Glutamatergic neuron (in vitro differentiated cells): ENCODE measurements at regions not wholly inside any gene's neighbourhood (a gene's known extent, or its start where the extent isn't known, plus 50 kb on each side); places are given as distances from the start of the nearest gene placed in this dataset.

Source experiments
- DNase-seq: peaks from one replicate; pipeline ENCODE4 v3.0.0; 2022
- H3K27ac Mint-ChIP-seq: one replicate; pipeline ENCODE4 v1.8.0; 2020; ENCODE audit warnings: mild to moderate bottlenecking, mixed read lengths, inconsistent platforms; ENCODE audit not compliant: unreplicated experiment
- H3K27me3 Mint-ChIP-seq: one replicate; pipeline ENCODE4 v1.8.0; 2020; ENCODE audit warnings: mild to moderate bottlenecking, moderate library complexity, mixed read lengths, inconsistent platforms; ENCODE audit not compliant: unreplicated experiment
- H3K36me3 Mint-ChIP-seq: one replicate; pipeline ENCODE4 v1.8.0; 2020; ENCODE audit warnings: mild to moderate bottlenecking, mixed read lengths, inconsistent platforms; ENCODE audit not compliant: unreplicated experiment
- H3K4me1 Mint-ChIP-seq: one replicate; pipeline ENCODE4 v1.8.0; 2020; ENCODE audit warnings: mild to moderate bottlenecking, low read depth, mixed read lengths, inconsistent platforms; ENCODE audit not compliant: unreplicated experiment
- H3K4me3 Mint-ChIP-seq: one replicate; pipeline ENCODE4 v1.8.0; 2020; ENCODE audit warnings: mild to moderate bottlenecking, mixed read lengths, inconsistent platforms; ENCODE audit not compliant: unreplicated experiment
- H3K9me3 Mint-ChIP-seq: one replicate; pipeline ENCODE4 v1.8.0; 2020; ENCODE audit warnings: mild to moderate bottlenecking, moderate library complexity, mixed read lengths, inconsistent platforms; ENCODE audit not compliant: unreplicated experiment
- CTCF ChIP-seq: fragments of 200-600 bp; sonication (generic); IDR thresholded peaks from one replicate; pipeline ENCODE4 v1.5.0; 2021; ENCODE audit not compliant: partially characterized antibody, unreplicated experiment

GRCh38 chr9:108650826-108651225 lies 205.0 kb downstream of the ACTL7B start:
- TF ChIP-seq CTCF, result no peak
- no peak for DNase-seq
- no peaks in the 10 kb centered on the region for H3K36me3 Mint-ChIP-seq
- no peaks in the 10 kb centered on the region for H3K9me3 Mint-ChIP-seq
- H3K27ac Mint-ChIP-seq, result no peak overlapping the region
- H3K4me1 Mint-ChIP-seq, result no peaks in the 10 kb centered on the region
- no peaks in the 10 kb centered on the region for H3K27me3 Mint-ChIP-seq
- H3K4me3 Mint-ChIP-seq, result no peak overlapping the region

- H3K9me3 Mint-ChIP-seq, result no peaks in the 10 kb centered on the region
- no peaks in the 10 kb centered on the region for H3K36me3 Mint-ChIP-seq
- no peak for DNase-seq
- H3K4me3 Mint-ChIP-seq, result no peak overlapping the region
- TF ChIP-seq CTCF, result no peak
- H3K4me1 Mint-ChIP-seq, result no peaks in the 10 kb centered on the region
- H3K27me3 Mint-ChIP-seq, result no peaks in the 10 kb centered on the region
- H3K27ac Mint-ChIP-seq, result no peak overlapping the region
Observed at GRCh38 chr9:108645520-108645919, 210.3 kb downstream of the ACTL7B start.

GRCh38 chr9:108643731-108644510 lies 211.9 kb downstream of the ACTL7B start:
- Mint-ChIP-seq H3K4me1 (no peaks in the 10 kb centered on the region), H3K27me3 (no peaks in the 10 kb centered on the region), H3K4me3 (no peak overlapping the region), H3K36me3 (no peaks in the 10 kb centered on the region), H3K9me3 (peaks cover 1% of the 10 kb centered on the region), H3K27ac (no peak overlapping the region)
- no peak for TF ChIP-seq CTCF
- DNase-seq, result no peak

GRCh38 chr9:108642871-108643270 lies 212.9 kb downstream of the ACTL7B start:
- no peak overlapping the region for H3K4me3 Mint-ChIP-seq
- no peak for DNase-seq
- no peaks in the 10 kb centered on the region for H3K4me1 Mint-ChIP-seq
- TF ChIP-seq CTCF, result no peak
- peaks cover 1% of the 10 kb centered on the region for H3K9me3 Mint-ChIP-seq
- H3K27ac Mint-ChIP-seq, result no peak overlapping the region
- H3K27me3 Mint-ChIP-seq, result no peaks in the 10 kb centered on the region
- H3K36me3 Mint-ChIP-seq, result no peaks in the 10 kb centered on the region

GRCh38 chr9:108640230-108640629 lies 215.6 kb downstream of the ACTL7B start:
- DNase-seq, result no peak
- Mint-ChIP-seq H3K27ac (no peak overlapping the region), H3K9me3 (peaks cover 1% of the 10 kb centered on the region), H3K4me1 (no peaks in the 10 kb centered on the region), H3K27me3 (no peaks in the 10 kb centered on the region), H3K36me3 (no peaks in the 10 kb centered on the region), H3K4me3 (no peak overlapping the region)
- TF ChIP-seq CTCF, result no peak
